Lower leg skin (tissue), 3 donors: ENCODE measurements at regions not wholly inside any gene's neighbourhood (a gene's known extent, or its start where the extent isn't known, plus 50 kb on each side); places are given as distances from the start of the nearest gene placed in this dataset.

Source experiments
- CTCF ChIP-seq, 3 donors: fragments of 450-650 bp; IDR thresholded peaks; one replicate each; pipeline ENCODE4 v1.5.1; 2016; ENCODE audit warnings: antibody characterized with exemption in 3 of 3, mild to moderate bottlenecking in 3 of 3, moderate library complexity in 2 of 3
- POLR2A ChIP-seq, 2 donors: fragments of 450-650 bp; IDR thresholded peaks; one replicate each; pipeline ENCODE4 v1.6.1; 2016 to 2017; ENCODE audit warnings: antibody characterized with exemption in 2 of 2, mild to moderate bottlenecking in 1 of 2, moderate library complexity in 1 of 2

GRCh38 chr1:80158771-80159170 lies 1152.2 kb upstream of the ADGRL4 start:
- TF ChIP-seq POLR2A (IDR thresholded peaks at IDR 0.05): no peak
- no peak for TF ChIP-seq CTCF (IDR thresholded peaks at IDR 0.05)
